BLaER1 (cell line): ENCODE measurements at regions not wholly inside any gene's neighbourhood (a gene's known extent, or its start where the extent isn't known, plus 50 kb on each side); places are given as distances from the start of the nearest gene placed in this dataset.

Experiments
- H3K27ac ChIP-seq: shearing (Covaris generic); formaldehyde crosslinking; 2 replicates; pipeline ENCODE4 v1.8.1; 2022
- H3K27me3 ChIP-seq: shearing (Covaris generic); formaldehyde crosslinking; 2 replicates; pipeline ENCODE4 v1.8.1; 2022
- H3K36me3 ChIP-seq: shearing (Covaris generic); formaldehyde crosslinking; 2 replicates; pipeline ENCODE4 v1.8.1; 2022
- H3K4me1 ChIP-seq: shearing (Covaris generic); formaldehyde crosslinking; 2 replicates; pipeline ENCODE4 v1.8.1; 2022
- H3K4me2 ChIP-seq: shearing (Covaris generic); formaldehyde crosslinking; 2 replicates; pipeline ENCODE4 v1.8.1; 2022
- H3K4me3 ChIP-seq: shearing (Covaris generic); formaldehyde crosslinking; 2 replicates; pipeline ENCODE4 v1.8.1; 2022
- H3K9ac ChIP-seq: shearing (Covaris generic); formaldehyde crosslinking; 2 replicates; pipeline ENCODE4 v1.8.1; 2022
- H3K9me3 ChIP-seq: shearing (Covaris generic); formaldehyde crosslinking; 2 replicates; pipeline ENCODE4 v1.8.1; 2022
- H4K20me1 ChIP-seq: shearing (Covaris generic); formaldehyde crosslinking; 2 replicates; pipeline ENCODE4 v1.8.1; 2022
- Cebpa-rat ChIP-seq: shearing (Covaris generic); IDR thresholded peaks from 2 replicates; pipeline ENCODE4 v1.8.1; 2022

GRCh38 chr7:145331076-145331475, 495.2 kb upstream of the TPK1 start:
- H3K27me3 ChIP-seq: no peaks in the 10 kb centered on the region
- H3K4me1 ChIP-seq: no peaks in the 10 kb centered on the region
- no peaks in the 10 kb centered on the region for H3K36me3 ChIP-seq
- H4K20me1 ChIP-seq: no peaks in the 10 kb centered on the region
- H3K9me3 ChIP-seq: no peaks in the 10 kb centered on the region
- no peak overlapping the region for H3K4me2 ChIP-seq
- H3K9ac ChIP-seq: no peak overlapping the region
- H3K27ac ChIP-seq: no peak overlapping the region
- no peak overlapping the region for H3K4me3 ChIP-seq
- TF ChIP-seq Cebpa-rat: no peak

GRCh38 chr7:145327646-145328045, 491.8 kb upstream of the TPK1 start:
- no peak overlapping the region for H3K9ac ChIP-seq
- no peak overlapping the region for H3K27ac ChIP-seq
- H3K4me3 ChIP-seq: no peak overlapping the region
- H3K36me3 ChIP-seq: no peaks in the 10 kb centered on the region
- H3K27me3 ChIP-seq: no peaks in the 10 kb centered on the region
- no peaks in the 10 kb centered on the region for H4K20me1 ChIP-seq
- no peak for TF ChIP-seq Cebpa-rat
- no peaks in the 10 kb centered on the region for H3K4me1 ChIP-seq
- no peak overlapping the region for H3K4me2 ChIP-seq
- no peaks in the 10 kb centered on the region for H3K9me3 ChIP-seq

GRCh38 chr7:145324081-145324480, 488.2 kb upstream of the TPK1 start:
- Histone ChIP-seq H3K27me3 (no peaks in the 10 kb centered on the region), H3K4me3 (no peak overlapping the region), H3K27ac (no peak overlapping the region), H3K4me2 (no peak overlapping the region), H3K9me3 (no peaks in the 10 kb centered on the region), H3K9ac (no peak overlapping the region), H3K36me3 (no peaks in the 10 kb centered on the region), H4K20me1 (no peaks in the 10 kb centered on the region), H3K4me1 (no peaks in the 10 kb centered on the region)
- no peak for TF ChIP-seq Cebpa-rat

- no peaks in the 10 kb centered on the region for H4K20me1 ChIP-seq
- H3K4me3 ChIP-seq: no peak overlapping the region
- H3K4me1 ChIP-seq: no peaks in the 10 kb centered on the region
- no peak overlapping the region for H3K9ac ChIP-seq
- no peaks in the 10 kb centered on the region for H3K36me3 ChIP-seq
- no peaks in the 10 kb centered on the region for H3K27me3 ChIP-seq
- no peak for TF ChIP-seq Cebpa-rat
- no peak overlapping the region for H3K4me2 ChIP-seq
- H3K9me3 ChIP-seq: no peaks in the 10 kb centered on the region
- no peak overlapping the region for H3K27ac ChIP-seq
These were observed 477.7 kb upstream of the TPK1 start for GRCh38 chr7:145313551-145313950.

- TF ChIP-seq Cebpa-rat: no peak
- Histone ChIP-seq H3K4me1 (no peaks in the 10 kb centered on the region), H3K4me3 (no peak overlapping the region), H3K9ac (no peak overlapping the region), H3K36me3 (no peaks in the 10 kb centered on the region), H3K27ac (no peak overlapping the region), H3K27me3 (no peaks in the 10 kb centered on the region), H4K20me1 (no peaks in the 10 kb centered on the region), H3K9me3 (no peaks in the 10 kb centered on the region), H3K4me2 (no peak overlapping the region)
These were observed 457.9 kb upstream of the TPK1 start for GRCh38 chr7:145293754-145294153.

- no peaks in the 10 kb centered on the region for H4K20me1 ChIP-seq
- H3K27me3 ChIP-seq: no peaks in the 10 kb centered on the region
- no peaks in the 10 kb centered on the region for H3K9me3 ChIP-seq
- no peak overlapping the region for H3K27ac ChIP-seq
- no peak overlapping the region for H3K9ac ChIP-seq
- TF ChIP-seq Cebpa-rat: no peak
- no peak overlapping the region for H3K4me3 ChIP-seq
- no peak overlapping the region for H3K4me2 ChIP-seq
- no peaks in the 10 kb centered on the region for H3K4me1 ChIP-seq
- no peaks in the 10 kb centered on the region for H3K36me3 ChIP-seq
These were observed 457.4 kb upstream of the TPK1 start for GRCh38 chr7:145293228-145293701.

GRCh38 chr7:145289384-145289783, 453.5 kb upstream of the TPK1 start:
- no peak for TF ChIP-seq Cebpa-rat
- Histone ChIP-seq H3K9ac (no peak overlapping the region), H3K4me3 (no peak overlapping the region), H3K4me2 (no peak overlapping the region), H3K4me1 (no peaks in the 10 kb centered on the region), H4K20me1 (no peaks in the 10 kb centered on the region), H3K9me3 (no peaks in the 10 kb centered on the region), H3K27ac (no peak overlapping the region), H3K36me3 (no peaks in the 10 kb centered on the region), H3K27me3 (no peaks in the 10 kb centered on the region)

GRCh38 chr7:145276118-145276517, 440.3 kb upstream of the TPK1 start:
- no peaks in the 10 kb centered on the region for H4K20me1 ChIP-seq
- no peaks in the 10 kb centered on the region for H3K27me3 ChIP-seq
- peaks cover 22% of the 10 kb centered on the region for H3K9me3 ChIP-seq
- no peak overlapping the region for H3K27ac ChIP-seq
- H3K36me3 ChIP-seq: no peaks in the 10 kb centered on the region
- H3K9ac ChIP-seq: no peak overlapping the region
- H3K4me2 ChIP-seq: no peak overlapping the region
- no peak for TF ChIP-seq Cebpa-rat
- H3K4me1 ChIP-seq: no peaks in the 10 kb centered on the region
- no peak overlapping the region for H3K4me3 ChIP-seq

GRCh38 chr7:145269418-145270161, 433.7 kb upstream of the TPK1 start:
- no peak overlapping the region for H3K4me3 ChIP-seq
- no peaks in the 10 kb centered on the region for H3K4me1 ChIP-seq
- no peak overlapping the region for H3K9ac ChIP-seq
- H3K36me3 ChIP-seq: no peaks in the 10 kb centered on the region
- H3K4me2 ChIP-seq: no peak overlapping the region
- no peaks in the 10 kb centered on the region for H3K27me3 ChIP-seq
- no peak for TF ChIP-seq Cebpa-rat
- no peak overlapping the region for H3K27ac ChIP-seq
- H4K20me1 ChIP-seq: no peaks in the 10 kb centered on the region
- H3K9me3 ChIP-seq: no peaks in the 10 kb centered on the region

- TF ChIP-seq Cebpa-rat: no peak
- no peak overlapping the region for H3K4me2 ChIP-seq
- H3K9ac ChIP-seq: no peak overlapping the region
- H3K9me3 ChIP-seq: no peaks in the 10 kb centered on the region
- peaks cover 7% of the 10 kb centered on the region; the same call in 1 of the 2 replicates for H3K4me1 ChIP-seq
- H3K4me3 ChIP-seq: no peak overlapping the region
- H3K27ac ChIP-seq: no peak overlapping the region
- no peaks in the 10 kb centered on the region for H3K36me3 ChIP-seq
- H3K27me3 ChIP-seq: no peaks in the 10 kb centered on the region
- H4K20me1 ChIP-seq: no peaks in the 10 kb centered on the region
These were observed 429.3 kb upstream of the TPK1 start for GRCh38 chr7:145265180-145265579.
